SK-N-MC (cell line): ENCODE measurements at regions not wholly inside any gene's neighbourhood (a gene's known extent, or its start where the extent isn't known, plus 50 kb on each side); places are given as distances from the start of the nearest gene placed in this dataset.

Source experiments
- EZH2 ChIP-seq: fragments of 200-600 bp; sonication (generic); IDR thresholded peaks from one replicate; pipeline ENCODE4 v1.6.1; 2017; ENCODE audit warnings: antibody characterized with exemption
- POLR2AphosphoS5 ChIP-seq: IDR thresholded peaks from 2 replicates; pipeline ENCODE4 v1.6.1; 2012; ENCODE audit warnings: mild to moderate bottlenecking, low read depth, low read length, borderline replicate concordance

DNA sequence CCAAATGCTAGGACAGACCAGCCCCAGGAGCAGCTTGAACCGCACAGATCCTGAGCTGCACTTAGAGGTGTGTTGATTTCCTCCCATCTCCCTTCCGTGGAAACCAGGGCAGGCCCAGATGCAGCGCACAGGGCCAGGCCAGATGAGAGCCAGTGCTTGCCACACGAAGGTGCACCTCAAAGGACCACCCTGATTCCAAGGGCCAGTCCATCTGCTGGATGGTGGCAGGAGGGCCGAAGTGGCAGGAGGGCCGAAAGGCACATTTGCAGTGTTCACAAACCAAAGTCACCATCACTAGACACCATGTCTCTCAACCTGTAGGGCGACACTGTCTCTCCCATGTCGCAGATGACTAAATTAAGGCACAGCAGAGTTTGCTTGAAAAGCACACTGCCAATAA is 370.7 kb upstream of the MYT1L start:
- TF ChIP-seq POLR2AphosphoS5 (no peak), EZH2 (no peak)
